ENCODE measurements at regions not wholly inside any gene's neighbourhood (a gene's known extent, or its start where the extent isn't known, plus 50 kb on each side); places are given as distances from the start of the nearest gene placed in this dataset.

DNA sequence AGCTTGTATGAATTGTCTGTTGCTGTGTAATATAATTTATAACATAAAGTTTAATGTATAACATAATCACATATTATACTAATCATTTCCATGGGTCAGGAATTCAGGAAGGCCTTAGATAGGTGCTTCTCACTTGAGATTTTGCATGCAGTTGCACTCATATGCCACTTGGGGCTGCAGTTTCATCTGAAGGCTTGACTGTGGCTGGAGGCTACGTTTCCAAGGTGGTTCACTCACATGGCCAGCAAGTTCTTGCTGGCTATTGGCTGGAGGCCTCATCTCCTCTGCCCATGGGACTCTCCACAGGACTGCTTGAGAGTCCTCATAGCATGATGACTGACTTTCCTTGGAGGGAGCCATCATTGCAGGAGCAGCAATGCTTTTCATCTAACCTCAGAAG lies 53.4 kb upstream of the STX18 start:
- no peak for DNase-seq (ENCODE audit: low read depth, low spot score)
- TF ChIP-seq, protein P1, sequence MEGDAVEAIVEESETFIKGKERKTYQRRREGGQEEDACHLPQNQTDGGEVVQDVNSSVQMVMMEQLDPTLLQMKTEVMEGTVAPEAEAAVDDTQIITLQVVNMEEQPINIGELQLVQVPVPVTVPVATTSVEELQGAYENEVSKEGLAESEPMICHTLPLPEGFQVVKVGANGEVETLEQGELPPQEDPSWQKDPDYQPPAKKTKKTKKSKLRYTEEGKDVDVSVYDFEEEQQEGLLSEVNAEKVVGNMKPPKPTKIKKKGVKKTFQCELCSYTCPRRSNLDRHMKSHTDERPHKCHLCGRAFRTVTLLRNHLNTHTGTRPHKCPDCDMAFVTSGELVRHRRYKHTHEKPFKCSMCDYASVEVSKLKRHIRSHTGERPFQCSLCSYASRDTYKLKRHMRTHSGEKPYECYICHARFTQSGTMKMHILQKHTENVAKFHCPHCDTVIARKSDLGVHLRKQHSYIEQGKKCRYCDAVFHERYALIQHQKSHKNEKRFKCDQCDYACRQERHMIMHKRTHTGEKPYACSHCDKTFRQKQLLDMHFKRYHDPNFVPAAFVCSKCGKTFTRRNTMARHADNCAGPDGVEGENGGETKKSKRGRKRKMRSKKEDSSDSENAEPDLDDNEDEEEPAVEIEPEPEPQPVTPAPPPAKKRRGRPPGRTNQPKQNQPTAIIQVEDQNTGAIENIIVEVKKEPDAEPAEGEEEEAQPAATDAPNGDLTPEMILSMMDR (IDR thresholded peaks at IDR 0.05; ENCODE audit: low read depth, low read length), result peak; percentile 10; the same call in 1 of the 2 replicates
- no peaks in the 10 kb centered on the region for H3K27me3 ChIP-seq (ENCODE audit: control insufficient read depth, insufficient read depth, low read length)
- ChIA-PET CTCF (no interaction called here), POLR2A (no interaction called here)
- no peak overlapping the region for H3K27ac ChIP-seq (ENCODE audit: low read depth, low read length)
- H3K9me3 ChIP-seq (ENCODE audit: control insufficient read depth, insufficient read depth, low read length), result peaks cover 14% of the 10 kb centered on the region
- H3K4me3 ChIP-seq (ENCODE audit: low read depth, low read length), result no peak overlapping the region

DNA sequence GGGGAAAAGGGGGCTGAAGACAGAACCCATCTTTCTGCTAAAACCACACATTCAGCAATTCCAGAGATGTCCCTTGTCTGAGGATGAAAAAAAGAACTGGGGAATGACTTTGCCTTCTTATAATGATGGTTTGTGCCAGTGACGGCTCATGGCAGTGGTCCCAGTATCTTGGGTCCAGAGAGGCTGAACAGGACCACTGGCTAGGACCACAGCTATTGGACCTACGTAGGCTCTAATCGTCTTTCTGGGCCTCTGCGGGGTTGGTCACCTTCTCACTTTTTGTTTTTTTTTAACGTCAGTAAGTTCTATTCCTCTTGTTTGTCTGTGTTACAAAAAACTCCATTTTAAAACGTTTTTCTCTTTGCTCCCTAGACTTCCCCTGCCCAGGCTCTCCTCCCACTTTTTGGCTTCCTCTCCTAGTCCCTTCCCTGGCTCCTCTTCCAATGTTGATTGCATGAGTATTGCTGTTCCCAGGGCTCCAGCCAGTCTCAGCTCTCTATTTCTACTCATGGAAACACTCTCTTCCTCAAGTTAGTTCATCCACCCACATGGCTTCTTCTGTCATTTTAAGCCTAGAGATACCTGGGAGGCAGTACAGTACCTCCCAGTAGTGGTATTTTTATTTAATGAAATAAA lies 52.6 kb upstream of the STX18 start:
- no peaks in the 10 kb centered on the region for H3K27me3 ChIP-seq (ENCODE audit: control insufficient read depth, insufficient read depth, low read length)
- ChIA-PET POLR2A (no interaction called here), CTCF (no interaction called here)
- no peak for DNase-seq (ENCODE audit: low read depth, low spot score)
- TF ChIP-seq, protein P1 (IDR thresholded peaks at IDR 0.05; ENCODE audit: low read depth, low read length), result no peak
- no peak overlapping the region for H3K4me3 ChIP-seq (ENCODE audit: low read depth, low read length)
- peaks cover 14% of the 10 kb centered on the region for H3K9me3 ChIP-seq (ENCODE audit: control insufficient read depth, insufficient read depth, low read length)
- H3K27ac ChIP-seq (ENCODE audit: low read depth, low read length), result no peak overlapping the region

DNA sequence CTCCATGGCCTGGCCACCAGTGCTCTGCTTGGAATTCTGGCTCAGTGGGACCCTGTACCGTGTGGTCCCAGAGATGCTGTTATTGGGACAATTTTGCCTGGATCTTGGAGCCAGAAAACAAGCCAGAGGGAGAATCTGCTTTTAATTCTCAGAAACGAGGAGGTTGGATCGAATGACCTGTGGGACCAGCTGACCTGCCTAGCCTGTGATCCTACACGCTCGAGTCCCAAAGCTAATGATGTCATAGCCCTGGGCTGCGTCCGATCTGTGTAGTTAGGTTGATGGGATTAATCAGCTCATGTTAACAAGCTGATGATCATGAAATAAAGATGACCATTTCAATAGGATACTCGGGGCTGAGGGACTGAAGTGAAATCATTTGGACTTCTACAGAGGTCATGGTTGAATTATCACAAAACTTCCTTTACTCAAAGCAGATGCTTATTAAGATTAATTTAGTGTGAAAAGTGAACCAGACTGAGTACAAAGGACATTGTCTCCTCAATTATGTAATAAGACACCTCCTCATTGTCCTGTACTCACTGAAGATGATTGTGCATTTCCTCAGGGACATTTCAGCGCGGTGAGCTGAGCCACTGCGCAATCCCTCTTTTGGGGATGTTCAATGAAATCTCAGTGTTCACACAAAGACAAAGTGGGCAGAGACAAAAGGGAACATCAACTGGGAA lies 51.9 kb upstream of the STX18 start:
- TF ChIP-seq, protein P1 (IDR thresholded peaks at IDR 0.05; ENCODE audit: low read depth, low read length), result no peak
- H3K9me3 ChIP-seq (ENCODE audit: control insufficient read depth, insufficient read depth, low read length), result peaks cover 14% of the 10 kb centered on the region
- no peak for DNase-seq (ENCODE audit: low read depth, low spot score)
- ChIA-PET CTCF (no interaction called here), POLR2A (no interaction called here)
- no peak overlapping the region for H3K27ac ChIP-seq (ENCODE audit: low read depth, low read length)
- H3K4me3 ChIP-seq (ENCODE audit: low read depth, low read length), result no peak overlapping the region
- H3K27me3 ChIP-seq (ENCODE audit: control insufficient read depth, insufficient read depth, low read length), result no peaks in the 10 kb centered on the region

DNA sequence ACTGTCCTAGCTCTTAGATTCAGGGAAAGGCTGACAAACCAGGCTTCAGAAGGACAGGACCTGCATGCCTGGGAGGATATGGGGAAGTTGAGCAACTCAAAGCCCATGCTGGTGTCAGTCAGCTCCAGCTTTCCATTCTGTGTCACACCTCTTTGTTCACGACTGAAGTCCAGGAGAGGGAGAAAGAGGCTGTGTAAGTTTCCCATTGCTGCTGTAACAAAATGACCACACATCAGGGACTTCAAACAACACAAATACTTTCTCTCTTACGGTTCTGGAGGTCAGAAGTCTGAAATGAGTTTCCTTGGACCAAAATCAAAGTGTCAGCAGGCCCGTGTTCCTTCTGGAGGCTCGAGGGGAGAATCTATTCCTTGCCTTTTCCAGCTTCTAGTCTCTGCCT lies 50.6 kb upstream of the STX18 start:
- ChIA-PET CTCF (no interaction called here), POLR2A (no interaction called here)
- TF ChIP-seq, protein P1 (IDR thresholded peaks at IDR 0.05; ENCODE audit: low read depth, low read length), result no peak

More for the DNA sequence above, 50.6 kb upstream of the STX18 start:
- H3K27me3 ChIP-seq (ENCODE audit: control insufficient read depth, insufficient read depth, low read length), result no peaks in the 10 kb centered on the region
- H3K9me3 ChIP-seq (ENCODE audit: control insufficient read depth, insufficient read depth, low read length), result peaks cover 14% of the 10 kb centered on the region
- H3K4me3 ChIP-seq (ENCODE audit: low read depth, low read length), result no peak overlapping the region
- no peak overlapping the region for H3K27ac ChIP-seq (ENCODE audit: low read depth, low read length)
- no peak for DNase-seq (ENCODE audit: low read depth, low spot score)

Measured in AG04450 (cell line).